ENCODE measurements at regions not wholly inside any gene's neighbourhood (a gene's known extent, or its start where the extent isn't known, plus 50 kb on each side); places are given as distances from the start of the nearest gene placed in this dataset.

DNA sequence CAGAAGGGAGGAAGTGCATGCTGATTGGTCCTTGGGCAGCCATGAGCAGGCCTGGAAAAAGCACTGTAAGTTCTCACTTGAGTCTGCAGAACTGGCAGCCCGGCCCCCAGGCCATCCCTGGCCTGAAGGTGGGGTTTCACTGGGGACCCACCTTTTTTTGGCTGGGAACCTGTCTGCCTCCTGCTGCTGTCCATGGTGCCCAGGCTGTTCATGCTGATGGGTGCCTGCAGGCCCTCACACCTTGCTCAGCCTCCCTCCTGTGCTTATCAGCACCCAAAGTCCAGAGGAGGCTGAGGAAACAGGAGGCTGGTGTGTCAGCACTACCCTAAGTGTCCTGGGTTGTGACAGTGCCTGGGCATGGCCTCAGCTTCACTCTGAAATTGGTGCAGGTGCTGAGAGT lies 134.4 kb upstream of the SPRY4 start:
- Histone ChIP-seq H3K36me3 (ENCODE audit: control insufficient read depth, insufficient read depth, low read length) (no peaks in the 10 kb centered on the region), H3K4me3 (no peak overlapping the region), H3K9ac (ENCODE audit: insufficient read depth in 1 of 2, low read depth in 2 of 2, low read length in 2 of 2) (no peak overlapping the region), H3K27ac (ENCODE audit: extremely low read depth, low read depth, low read length) (no peak overlapping the region), H3K4me1 (replicated peaks in 1 of 2; ENCODE audit: control insufficient read depth in 2 of 2, insufficient read depth in 2 of 2, low read length in 2 of 2) (no peaks in the 10 kb centered on the region), H3K9me3 (replicated peaks; ENCODE audit: control insufficient read depth, insufficient read depth, low read depth, low read length) (no peaks in the 10 kb centered on the region), H3K4me2 (ENCODE audit: insufficient read depth, low read length) (no peak overlapping the region), H2AFZ (ENCODE audit: low read depth, low read length) (no peak overlapping the region), H3K9me1 (ENCODE audit: control insufficient read depth, insufficient read depth, low read length) (no peaks in the 10 kb centered on the region), H4K20me1 (replicated peaks; ENCODE audit: control insufficient read depth, insufficient read depth, low read length) (no peaks in the 10 kb centered on the region), H3K79me2 (ENCODE audit: control insufficient read depth, insufficient read depth, low read length) (no peaks in the 10 kb centered on the region), H3K27me3 (ENCODE audit: control insufficient read depth in 2 of 2, insufficient read depth in 2 of 2, low read length in 2 of 2) (no peaks in the 10 kb centered on the region)
- FAIRE-seq (no peak), ATAC-seq (no peak), DNase-seq (ENCODE audit: extremely low read depth in 1 of 4, low spot score in 3 of 4) (no peak)
- in situ Hi-C loops (cut with MboI): no loop called here
- no TSS peak for BruUV-seq (replicated peaks)
- intact Hi-C loops (cut with micrococcal nuclease): no loop called here
- 20% methylated on average over 1 of the region's 1 CpG for WGBS (ENCODE audit: insufficient coverage, low coverage, missing lambda C conversion rate)
- CTCF ChIA-PET (ENCODE audit: low intra/inter-chr PET ratio): no interaction called here
- TF ChIP-seq, protein P1, sequence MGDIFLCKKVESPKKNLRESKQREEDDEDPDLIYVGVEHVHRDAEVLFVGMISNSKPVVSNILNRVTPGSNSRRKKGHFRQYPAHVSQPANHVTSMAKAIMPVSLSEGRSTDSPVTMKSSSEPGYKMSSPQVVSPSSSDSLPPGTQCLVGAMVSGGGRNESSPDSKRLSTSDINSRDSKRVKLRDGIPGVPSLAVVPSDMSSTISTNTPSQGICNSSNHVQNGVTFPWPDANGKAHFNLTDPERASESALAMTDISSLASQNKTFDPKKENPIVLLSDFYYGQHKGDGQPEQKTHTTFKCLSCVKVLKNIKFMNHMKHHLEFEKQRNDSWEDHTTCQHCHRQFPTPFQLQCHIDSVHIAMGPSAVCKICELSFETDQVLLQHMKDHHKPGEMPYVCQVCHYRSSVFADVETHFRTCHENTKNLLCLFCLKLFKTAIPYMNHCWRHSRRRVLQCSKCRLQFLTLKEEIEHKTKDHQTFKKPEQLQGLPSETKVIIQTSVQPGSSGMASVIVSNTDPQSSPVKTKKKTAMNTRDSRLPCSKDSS (IDR thresholded peaks at IDR 0.05; ENCODE audit: low read depth, partially characterized antibody): peak; percentile 24
- TF ChIP-seq ZNF766 (CRISPR knock-in tag; conservative IDR thresholded peaks at IDR 0.05): no peak
- TF ChIP-seq, protein P2, sequence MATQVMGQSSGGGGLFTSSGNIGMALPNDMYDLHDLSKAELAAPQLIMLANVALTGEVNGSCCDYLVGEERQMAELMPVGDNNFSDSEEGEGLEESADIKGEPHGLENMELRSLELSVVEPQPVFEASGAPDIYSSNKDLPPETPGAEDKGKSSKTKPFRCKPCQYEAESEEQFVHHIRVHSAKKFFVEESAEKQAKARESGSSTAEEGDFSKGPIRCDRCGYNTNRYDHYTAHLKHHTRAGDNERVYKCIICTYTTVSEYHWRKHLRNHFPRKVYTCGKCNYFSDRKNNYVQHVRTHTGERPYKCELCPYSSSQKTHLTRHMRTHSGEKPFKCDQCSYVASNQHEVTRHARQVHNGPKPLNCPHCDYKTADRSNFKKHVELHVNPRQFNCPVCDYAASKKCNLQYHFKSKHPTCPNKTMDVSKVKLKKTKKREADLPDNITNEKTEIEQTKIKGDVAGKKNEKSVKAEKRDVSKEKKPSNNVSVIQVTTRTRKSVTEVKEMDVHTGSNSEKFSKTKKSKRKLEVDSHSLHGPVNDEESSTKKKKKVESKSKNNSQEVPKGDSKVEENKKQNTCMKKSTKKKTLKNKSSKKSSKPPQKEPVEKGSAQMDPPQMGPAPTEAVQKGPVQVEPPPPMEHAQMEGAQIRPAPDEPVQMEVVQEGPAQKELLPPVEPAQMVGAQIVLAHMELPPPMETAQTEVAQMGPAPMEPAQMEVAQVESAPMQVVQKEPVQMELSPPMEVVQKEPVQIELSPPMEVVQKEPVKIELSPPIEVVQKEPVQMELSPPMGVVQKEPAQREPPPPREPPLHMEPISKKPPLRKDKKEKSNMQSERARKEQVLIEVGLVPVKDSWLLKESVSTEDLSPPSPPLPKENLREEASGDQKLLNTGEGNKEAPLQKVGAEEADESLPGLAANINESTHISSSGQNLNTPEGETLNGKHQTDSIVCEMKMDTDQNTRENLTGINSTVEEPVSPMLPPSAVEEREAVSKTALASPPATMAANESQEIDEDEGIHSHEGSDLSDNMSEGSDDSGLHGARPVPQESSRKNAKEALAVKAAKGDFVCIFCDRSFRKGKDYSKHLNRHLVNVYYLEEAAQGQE (IDR thresholded peaks at IDR 0.05; ENCODE audit: borderline replicate concordance): peak; percentile 87
- TF ChIP-seq, protein P2 (CRISPR knock-in tag; IDR thresholded peaks at IDR 0.05; ENCODE audit: low read depth): no peak
- POLR2A ChIA-PET: no interaction called here

All from K562 (cell line).